IgD-negative memory B cell (primary cell): ENCODE measurements at regions not wholly inside any gene's neighbourhood (a gene's known extent, or its start where the extent isn't known, plus 50 kb on each side); places are given as distances from the start of the nearest gene placed in this dataset.

Experiments
- H3K27ac Mint-ChIP-seq, 3 donors: one replicate each; pipeline ENCODE4 v1.8.0; 2020 to 2022; ENCODE audit warnings: mild to moderate bottlenecking in 3 of 3, mixed read lengths in 3 of 3, moderate library complexity in 1 of 3
- H3K27me3 Mint-ChIP-seq: one replicate; pipeline ENCODE4 v1.8.0; 2021; ENCODE audit warnings: mixed read lengths
- H3K36me3 Mint-ChIP-seq: one replicate; pipeline ENCODE4 v1.8.0; 2020; ENCODE audit warnings: mild to moderate bottlenecking, mixed read lengths
- H3K4me1 Mint-ChIP-seq, 3 donors: one replicate each; pipeline ENCODE4 v1.8.0; 2020 to 2022; ENCODE audit warnings: mixed read lengths in 3 of 3, mild to moderate bottlenecking in 1 of 3
- H3K4me3 Mint-ChIP-seq, 4 donors: one replicate each; pipeline ENCODE4 v1.8.0; 2020 to 2022; ENCODE audit warnings: mild to moderate bottlenecking in 4 of 4, mixed read lengths in 4 of 4, moderate library complexity in 3 of 4
- H3K9me3 Mint-ChIP-seq, 3 donors: one replicate each; pipeline ENCODE4 v1.8.0; 2020 to 2021; ENCODE audit warnings: mixed read lengths in 3 of 3, mild to moderate bottlenecking in 1 of 3

DNA sequence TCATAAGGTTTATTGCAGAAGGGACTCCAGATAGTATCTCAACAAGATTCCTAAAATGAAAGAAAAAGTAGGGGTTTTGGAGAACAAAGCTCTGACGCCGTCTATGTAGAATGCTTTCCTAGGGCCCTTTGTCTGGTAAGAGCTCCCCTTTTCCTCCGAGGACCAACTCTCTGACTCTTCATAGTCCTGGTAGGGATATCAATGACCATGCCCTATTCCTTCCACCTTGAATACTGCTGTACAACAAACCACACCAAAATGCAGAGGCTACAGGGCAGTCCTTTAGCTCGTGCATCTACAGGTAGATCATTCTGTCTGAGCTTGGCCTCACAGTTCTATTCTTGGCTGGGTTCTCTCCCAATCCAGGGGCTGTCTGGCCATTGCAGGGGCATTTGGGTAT is 190.3 kb downstream of the WDR11 start:
- Mint-ChIP-seq H3K9me3 (no peaks in the 10 kb centered on the region), H3K36me3 (no peaks in the 10 kb centered on the region), H3K27me3 (peaks cover 4% of the 10 kb centered on the region), H3K4me3 (no peak overlapping the region), H3K27ac (no peak overlapping the region), H3K4me1 (no peaks in the 10 kb centered on the region)

DNA sequence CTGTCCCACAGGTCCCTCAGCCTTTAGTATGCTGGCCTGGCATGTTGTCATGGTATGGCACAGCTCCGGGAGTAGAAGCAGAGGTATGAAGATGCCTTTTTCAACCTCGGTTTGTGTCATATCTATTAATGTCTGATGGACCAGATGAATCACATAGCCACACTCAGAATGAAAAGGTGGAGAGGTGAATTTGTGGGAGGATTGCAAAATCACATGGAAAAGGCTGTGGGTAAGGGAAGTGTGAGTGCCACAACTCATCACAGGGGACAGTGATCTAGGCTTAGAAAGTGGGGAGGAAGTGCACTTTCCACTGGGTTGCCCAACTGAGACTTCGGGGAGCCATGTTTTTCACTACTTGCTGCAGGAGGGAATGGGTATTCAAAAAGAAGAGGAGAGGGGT is 190.7 kb downstream of the WDR11 start:
- H3K9me3 Mint-ChIP-seq = no peaks in the 10 kb centered on the region
- no peaks in the 10 kb centered on the region for H3K36me3 Mint-ChIP-seq
- no peak overlapping the region for H3K27ac Mint-ChIP-seq
- no peak overlapping the region for H3K4me3 Mint-ChIP-seq
- H3K4me1 Mint-ChIP-seq = no peaks in the 10 kb centered on the region
- peaks cover 4% of the 10 kb centered on the region for H3K27me3 Mint-ChIP-seq

DNA sequence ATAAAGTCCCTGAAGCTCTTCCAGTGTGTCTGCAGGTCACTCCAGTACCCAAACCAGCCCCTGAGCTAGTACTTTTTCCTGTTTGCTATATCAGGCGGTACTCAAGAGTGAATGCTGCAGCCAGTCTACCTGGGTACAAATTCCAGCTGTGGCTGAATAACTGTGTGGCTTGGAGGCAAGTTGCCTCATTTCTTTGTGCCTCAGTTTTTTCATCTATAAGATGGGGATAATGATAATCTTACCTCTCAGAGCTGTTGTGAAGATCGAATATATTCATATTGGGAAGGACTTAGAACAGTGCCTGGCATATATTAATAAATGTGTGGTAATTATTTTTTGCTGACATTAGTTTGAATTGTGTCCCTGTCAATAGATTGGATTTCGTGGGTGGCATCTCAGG is 191.2 kb downstream of the WDR11 start:
- H3K36me3 Mint-ChIP-seq = no peaks in the 10 kb centered on the region

GRCh38 chr10:121043124-121043849 is 192.1 kb downstream of the WDR11 start:
- peaks cover 0 to 3% (median 0%) of the 10 kb centered on the region in 3 donors for H3K9me3 Mint-ChIP-seq
- peaks cover 5% of the 10 kb centered on the region for H3K27me3 Mint-ChIP-seq
- H3K4me1 Mint-ChIP-seq = no peaks in the 10 kb centered on the region
- no peak overlapping the region for H3K27ac Mint-ChIP-seq
- no peak overlapping the region for H3K4me3 Mint-ChIP-seq
- no peaks in the 10 kb centered on the region for H3K36me3 Mint-ChIP-seq

More for the DNA sequence above, 191.2 kb downstream of the WDR11 start:
- Mint-ChIP-seq H3K27me3 (peaks cover 4% of the 10 kb centered on the region), H3K4me3 (no peak overlapping the region), H3K9me3 (no peaks in the 10 kb centered on the region), H3K4me1 (no peaks in the 10 kb centered on the region), H3K27ac (no peak overlapping the region)

GRCh38 chr10:121048749-121049148 is 197.6 kb downstream of the WDR11 start:
- no peak overlapping the region for H3K4me3 Mint-ChIP-seq
- H3K9me3 Mint-ChIP-seq = peaks cover 0 to 3% (median 2%) of the 10 kb centered on the region in 3 donors
- H3K27me3 Mint-ChIP-seq = peaks cover 3% of the 10 kb centered on the region
- H3K27ac Mint-ChIP-seq = no peak overlapping the region
- H3K4me1 Mint-ChIP-seq = no peaks in the 10 kb centered on the region
- no peaks in the 10 kb centered on the region for H3K36me3 Mint-ChIP-seq

DNA sequence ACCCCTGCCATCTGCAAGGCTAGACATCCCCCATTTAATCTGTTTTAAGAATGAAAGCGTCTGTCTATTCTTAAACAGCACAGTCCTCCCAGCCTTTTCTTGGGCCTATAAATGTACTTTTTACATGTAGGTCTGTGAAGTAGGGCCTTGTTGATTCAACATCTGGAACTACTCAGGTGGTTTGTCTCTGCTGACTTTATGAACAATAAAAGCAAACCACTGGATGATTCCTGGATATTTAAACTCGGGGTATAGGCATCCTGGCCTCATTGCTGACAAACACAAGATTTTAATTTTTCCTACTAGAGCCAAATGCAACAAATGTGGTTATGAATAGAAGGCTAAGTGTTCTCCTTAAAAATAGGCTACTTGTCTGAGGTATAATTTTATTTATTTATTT is 198.3 kb downstream of the WDR11 start:
- no peak overlapping the region for H3K27ac Mint-ChIP-seq
- H3K9me3 Mint-ChIP-seq = peaks cover 0 to 3% (median 2%) of the 10 kb centered on the region in 3 donors
- H3K4me1 Mint-ChIP-seq = no peaks in the 10 kb centered on the region
- no peaks in the 10 kb centered on the region for H3K36me3 Mint-ChIP-seq
- H3K4me3 Mint-ChIP-seq = no peak overlapping the region
- peaks cover 3% of the 10 kb centered on the region for H3K27me3 Mint-ChIP-seq

GRCh38 chr10:121049923-121050322 is 198.8 kb downstream of the WDR11 start:
- H3K4me1 Mint-ChIP-seq = no peaks in the 10 kb centered on the region
- H3K9me3 Mint-ChIP-seq = peaks cover 0 to 3% (median 2%) of the 10 kb centered on the region in 3 donors
- H3K27ac Mint-ChIP-seq = no peak overlapping the region
- H3K36me3 Mint-ChIP-seq = no peaks in the 10 kb centered on the region
- no peak overlapping the region for H3K4me3 Mint-ChIP-seq
- H3K27me3 Mint-ChIP-seq = peaks cover 3% of the 10 kb centered on the region

GRCh38 chr10:121051171-121051570 is 200.0 kb downstream of the WDR11 start:
- Mint-ChIP-seq H3K36me3 (no peaks in the 10 kb centered on the region), H3K4me3 (no peak overlapping the region), H3K27me3 (peaks cover 3% of the 10 kb centered on the region), H3K9me3 (peaks cover 0 to 3% (median 2%) of the 10 kb centered on the region in 3 donors), H3K4me1 (no peaks in the 10 kb centered on the region), H3K27ac (peak overlapping the region in 1 of 3 donors; percentile 39)

GRCh38 chr10:121051696-121052279 is 200.6 kb downstream of the WDR11 start:
- H3K27me3 Mint-ChIP-seq = peaks cover 1% of the 10 kb centered on the region
- no peak overlapping the region for H3K4me3 Mint-ChIP-seq
- no peaks in the 10 kb centered on the region for H3K4me1 Mint-ChIP-seq
- H3K36me3 Mint-ChIP-seq = no peaks in the 10 kb centered on the region
- peaks cover 0 to 5% (median 3%) of the 10 kb centered on the region in 3 donors for H3K9me3 Mint-ChIP-seq
- H3K27ac Mint-ChIP-seq = no peak overlapping the region

GRCh38 chr10:121053151-121053550 is 202.0 kb downstream of the WDR11 start:
- Mint-ChIP-seq H3K27me3 (no peaks in the 10 kb centered on the region), H3K4me1 (no peaks in the 10 kb centered on the region), H3K27ac (no peak overlapping the region), H3K4me3 (no peak overlapping the region), H3K9me3 (peaks cover 0 to 5% (median 0%) of the 10 kb centered on the region in 3 donors), H3K36me3 (no peaks in the 10 kb centered on the region)

DNA sequence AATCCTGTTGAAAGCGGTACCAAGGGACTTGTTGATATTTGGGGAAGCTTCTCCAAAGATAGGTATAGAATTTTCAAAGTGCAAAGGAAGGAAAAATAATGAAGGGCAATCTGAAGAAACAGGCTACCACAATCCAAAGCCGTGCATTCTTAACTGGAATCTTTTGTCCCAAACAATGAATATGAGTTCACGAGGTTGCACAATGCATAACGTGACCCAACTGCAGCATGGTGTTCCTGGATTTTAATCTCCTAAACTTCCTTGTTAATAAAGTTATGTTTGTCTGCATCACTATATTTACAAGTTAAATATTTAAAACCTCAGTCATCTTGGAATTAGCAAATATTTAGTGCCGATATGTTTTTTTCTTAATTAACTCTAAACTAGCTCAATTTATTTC is 203.7 kb downstream of the WDR11 start:
- no peaks in the 10 kb centered on the region for H3K36me3 Mint-ChIP-seq
- H3K9me3 Mint-ChIP-seq = peaks cover 0 to 5% (median 0%) of the 10 kb centered on the region in 3 donors
- H3K4me3 Mint-ChIP-seq = no peak overlapping the region
- H3K4me1 Mint-ChIP-seq = no peaks in the 10 kb centered on the region
- no peaks in the 10 kb centered on the region for H3K27me3 Mint-ChIP-seq
- H3K27ac Mint-ChIP-seq = no peak overlapping the region

DNA sequence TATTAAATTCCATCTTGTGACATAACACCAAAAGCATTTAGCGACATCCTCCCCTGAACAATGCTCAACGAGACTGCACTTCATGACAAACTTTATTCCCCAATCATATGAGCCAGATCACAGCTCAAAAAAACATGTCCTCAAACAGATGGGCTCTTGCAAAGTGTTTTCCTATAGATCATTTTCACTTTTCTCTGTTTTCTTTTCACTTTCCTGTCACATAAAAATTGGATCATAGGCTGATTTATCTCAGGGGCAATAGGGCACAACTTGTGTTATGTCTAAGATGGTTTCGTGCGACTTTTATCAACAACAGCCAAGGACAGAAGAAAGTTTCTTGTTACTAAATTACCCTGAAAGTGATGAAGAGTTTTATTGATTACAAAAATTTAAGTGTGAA is 206.1 kb downstream of the WDR11 start:
- Mint-ChIP-seq H3K27ac (no peak overlapping the region), H3K4me3 (no peak overlapping the region), H3K9me3 (peaks cover 0 to 3% (median 0%) of the 10 kb centered on the region in 3 donors), H3K27me3 (no peaks in the 10 kb centered on the region), H3K4me1 (peaks cover 0 to 2% (median 2%) of the 10 kb centered on the region in 3 donors), H3K36me3 (no peaks in the 10 kb centered on the region)

- H3K27ac Mint-ChIP-seq = no peak overlapping the region
- no peak overlapping the region for H3K4me3 Mint-ChIP-seq
- peaks cover 0 to 3% (median 0%) of the 10 kb centered on the region in 3 donors for H3K9me3 Mint-ChIP-seq
- H3K36me3 Mint-ChIP-seq = no peaks in the 10 kb centered on the region
- no peaks in the 10 kb centered on the region for H3K27me3 Mint-ChIP-seq
- peaks cover 0 to 2% (median 2%) of the 10 kb centered on the region in 3 donors for H3K4me1 Mint-ChIP-seq
These were observed 206.9 kb downstream of the WDR11 start for GRCh38 chr10:121058082-121058481.

DNA sequence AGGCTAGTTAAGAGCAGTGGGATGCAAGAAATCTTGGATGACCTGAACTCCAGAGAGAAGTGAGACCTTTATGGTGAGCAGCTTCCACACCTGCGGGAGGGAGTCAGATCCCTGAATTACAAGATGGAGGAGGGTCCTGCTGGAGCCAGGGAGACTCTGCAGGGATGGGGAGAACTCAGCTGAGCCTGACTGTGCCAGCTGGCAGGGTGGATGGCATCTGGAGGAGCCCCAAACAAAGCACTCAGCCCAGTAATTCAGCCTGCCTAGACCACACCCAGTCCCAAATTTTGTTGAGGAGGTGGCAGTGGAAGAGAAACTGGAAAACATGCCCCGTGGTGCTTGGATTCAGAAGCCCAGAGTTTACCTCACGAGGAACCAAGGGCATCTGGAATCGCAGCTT is 208.2 kb downstream of the WDR11 start:
- Mint-ChIP-seq H3K27me3 (no peaks in the 10 kb centered on the region), H3K4me1 (peaks cover 0 to 2% (median 2%) of the 10 kb centered on the region in 3 donors), H3K36me3 (no peaks in the 10 kb centered on the region), H3K4me3 (no peak overlapping the region), H3K27ac (no peak overlapping the region), H3K9me3 (peaks cover 0 to 3% (median 0%) of the 10 kb centered on the region in 3 donors)

GRCh38 chr10:121062115-121062514 is 211.0 kb downstream of the WDR11 start:
- peaks cover 0 to 2% (median 2%) of the 10 kb centered on the region in 3 donors for H3K4me1 Mint-ChIP-seq
- H3K27ac Mint-ChIP-seq = no peak overlapping the region
- no peak overlapping the region for H3K4me3 Mint-ChIP-seq
- H3K36me3 Mint-ChIP-seq = no peaks in the 10 kb centered on the region
- no peaks in the 10 kb centered on the region for H3K27me3 Mint-ChIP-seq
- H3K9me3 Mint-ChIP-seq = peaks cover 0 to 2% (median 0%) of the 10 kb centered on the region in 3 donors

DNA sequence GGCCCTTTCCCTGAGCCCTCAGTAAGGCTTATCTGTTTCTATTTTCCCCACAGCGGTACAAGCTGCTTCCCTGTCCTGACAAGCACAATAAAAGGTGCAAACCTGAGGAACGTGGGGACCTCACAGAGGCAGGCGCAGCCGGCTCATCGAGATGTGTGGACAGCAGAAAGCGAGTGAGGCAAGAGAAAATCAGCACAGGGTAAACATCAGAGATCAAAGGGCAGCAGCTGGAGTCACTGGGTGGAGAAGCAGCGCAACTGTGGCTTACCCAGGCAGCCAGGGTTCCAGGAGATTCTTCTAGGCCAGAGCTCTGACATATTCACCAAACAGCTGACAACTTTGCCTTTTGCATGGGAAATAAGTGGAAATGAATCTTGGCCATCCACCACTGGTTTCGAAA is 212.6 kb downstream of the WDR11 start:
- Mint-ChIP-seq H3K27me3 (no peaks in the 10 kb centered on the region), H3K4me3 (no peak overlapping the region), H3K27ac (no peak overlapping the region), H3K9me3 (peaks cover 0 to 4% (median 4%) of the 10 kb centered on the region in 3 donors), H3K36me3 (no peaks in the 10 kb centered on the region), H3K4me1 (peaks cover 0 to 2% (median 2%) of the 10 kb centered on the region in 3 donors)
